ENCODE measurements at regions not wholly inside any gene's neighbourhood (a gene's known extent, or its start where the extent isn't known, plus 50 kb on each side); places are given as distances from the start of the nearest gene placed in this dataset.

- TF ChIP-seq KAT8 (CRISPR knock-in tag; IDR thresholded peaks at IDR 0.05) (no peak), UBTF (CRISPR knock-in tag; IDR thresholded peaks at IDR 0.05) (no peak)
Measured at GRCh38 chr18:72375618-72376017, 168.5 kb downstream of the CBLN2 start.

All from HepG2 (cell line).